ENCODE measurements at regions not wholly inside any gene's neighbourhood (a gene's known extent, or its start where the extent isn't known, plus 50 kb on each side); places are given as distances from the start of the nearest gene placed in this dataset.

GRCh38 chr5:3036041-3036788 lies 284.7 kb upstream of the IRX2 start:
- DNase-seq: no peak

- DNase-seq: no peak
Measured at GRCh38 chr5:3035452-3035851, 284.0 kb upstream of the IRX2 start.

- DNase-seq: no peak
Measured at GRCh38 chr5:3034881-3035280, 283.4 kb upstream of the IRX2 start.

GRCh38 chr5:3034449-3034848 lies 283.0 kb upstream of the IRX2 start:
- DNase-seq: no peak

- no peak for DNase-seq
Measured at GRCh38 chr5:3033033-3033755, 281.7 kb upstream of the IRX2 start.

GRCh38 chr5:3032513-3032912 lies 281.0 kb upstream of the IRX2 start:
- no peak for DNase-seq

- no peak for DNase-seq
Measured at GRCh38 chr5:3031733-3032378, 280.4 kb upstream of the IRX2 start.

GRCh38 chr5:3030511-3031165 lies 279.2 kb upstream of the IRX2 start:
- DNase-seq: no peak

GRCh38 chr5:3029396-3029795 lies 277.9 kb upstream of the IRX2 start:
- no peak for DNase-seq

- no peak for DNase-seq
Measured at GRCh38 chr5:3027866-3028635, 276.6 kb upstream of the IRX2 start.

GRCh38 chr5:3027185-3027865 lies 275.8 kb upstream of the IRX2 start:
- DNase-seq: no peak

- DNase-seq: no peak
Measured at GRCh38 chr5:3026651-3027050, 275.2 kb upstream of the IRX2 start.

GRCh38 chr5:3026099-3026498 lies 274.6 kb upstream of the IRX2 start:
- no peak for DNase-seq

GRCh38 chr5:3025392-3025791 lies 273.9 kb upstream of the IRX2 start:
- DNase-seq: no peak

- no peak for DNase-seq
Measured at GRCh38 chr5:3024976-3025375, 273.5 kb upstream of the IRX2 start.

GRCh38 chr5:3024554-3024953 lies 273.1 kb upstream of the IRX2 start:
- DNase-seq: no peak

- no peak for DNase-seq
Measured at GRCh38 chr5:3024126-3024525, 272.6 kb upstream of the IRX2 start.

- no peak for DNase-seq
Measured at GRCh38 chr5:3023656-3024055, 272.2 kb upstream of the IRX2 start.

- no peak for DNase-seq
Measured at GRCh38 chr5:3022665-3023064, 271.2 kb upstream of the IRX2 start.

- no peak for DNase-seq
Measured at GRCh38 chr5:3020426-3020825, 268.9 kb upstream of the IRX2 start.

- no peak for DNase-seq
Measured at GRCh38 chr5:3019045-3019444, 267.6 kb upstream of the IRX2 start.

GRCh38 chr5:3011764-3012017 lies 260.2 kb upstream of the IRX2 start:
- no peak for DNase-seq
